HG03139 (cell line): ENCODE measurements at regions not wholly inside any gene's neighbourhood (a gene's known extent, or its start where the extent isn't known, plus 50 kb on each side); places are given as distances from the start of the nearest gene placed in this dataset.

Experiments used
- ATAC-seq: cut with Tn5 transposase; IDR thresholded peaks from one replicate; pipeline ENCODE4 v1.9.1; 2021; ENCODE audit not compliant: unreplicated experiment

- ATAC-seq = no peak
Measured at GRCh38 chr15:62431817-62432216, 266.7 kb upstream of the C2CD4B start.

DNA sequence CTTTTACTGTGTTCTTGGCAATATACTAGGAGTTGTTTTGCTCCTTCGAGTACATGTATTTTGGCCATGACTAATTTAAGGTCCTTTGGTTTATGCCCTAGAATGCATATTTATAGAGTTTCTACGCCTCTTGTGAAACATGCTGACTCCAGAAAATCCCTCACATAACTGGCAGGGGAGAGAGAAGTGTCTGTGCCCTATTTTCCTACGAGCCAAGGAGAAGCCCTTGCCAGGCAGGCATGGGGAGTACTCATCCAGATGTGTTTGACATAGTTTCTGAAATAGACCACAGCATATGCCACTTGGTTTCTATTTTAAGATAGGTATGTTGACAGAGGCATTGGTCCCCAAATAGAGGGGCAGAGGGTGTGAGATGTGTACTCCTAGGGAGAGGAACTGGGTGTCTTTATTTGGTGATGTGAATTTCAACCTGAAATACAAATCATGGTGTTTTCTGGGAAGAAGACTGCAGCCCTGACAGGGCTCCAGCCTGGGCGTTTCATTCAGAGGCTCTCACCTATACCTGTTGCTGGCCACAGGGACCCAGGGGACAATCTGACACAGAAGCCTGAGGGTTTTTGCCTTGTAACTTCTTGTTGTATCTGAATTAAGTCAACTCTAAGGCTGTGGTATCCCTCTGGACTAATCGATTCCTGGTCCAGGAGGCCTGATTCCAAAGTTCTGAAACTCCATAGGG lies 267.8 kb upstream of the C2CD4B start:
- ATAC-seq = no peak

DNA sequence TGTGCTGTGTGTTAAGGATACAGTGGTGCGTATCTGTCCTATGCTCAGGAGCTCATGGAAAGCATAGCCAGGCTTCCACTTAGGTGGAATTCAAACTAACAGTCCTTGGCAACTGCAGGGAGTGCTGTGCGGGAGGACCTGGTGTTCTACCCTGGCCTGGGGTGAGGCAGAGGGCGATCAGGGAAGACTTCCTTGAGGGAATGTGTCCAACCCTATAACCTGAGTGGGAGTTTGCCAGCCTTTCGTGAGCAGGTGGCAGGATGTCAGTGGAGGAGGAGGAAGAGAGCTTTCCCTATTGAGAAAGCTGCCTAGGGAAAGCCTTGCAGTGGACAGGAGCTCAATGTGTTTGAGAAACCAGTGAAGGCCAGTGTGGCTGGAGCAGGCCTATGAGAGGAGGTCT lies 271.1 kb upstream of the C2CD4B start:
- no peak for ATAC-seq

GRCh38 chr15:62437753-62438152 lies 272.7 kb upstream of the C2CD4B start:
- no peak for ATAC-seq

GRCh38 chr15:62439543-62440016 lies 274.5 kb upstream of the C2CD4B start:
- no peak for ATAC-seq

DNA sequence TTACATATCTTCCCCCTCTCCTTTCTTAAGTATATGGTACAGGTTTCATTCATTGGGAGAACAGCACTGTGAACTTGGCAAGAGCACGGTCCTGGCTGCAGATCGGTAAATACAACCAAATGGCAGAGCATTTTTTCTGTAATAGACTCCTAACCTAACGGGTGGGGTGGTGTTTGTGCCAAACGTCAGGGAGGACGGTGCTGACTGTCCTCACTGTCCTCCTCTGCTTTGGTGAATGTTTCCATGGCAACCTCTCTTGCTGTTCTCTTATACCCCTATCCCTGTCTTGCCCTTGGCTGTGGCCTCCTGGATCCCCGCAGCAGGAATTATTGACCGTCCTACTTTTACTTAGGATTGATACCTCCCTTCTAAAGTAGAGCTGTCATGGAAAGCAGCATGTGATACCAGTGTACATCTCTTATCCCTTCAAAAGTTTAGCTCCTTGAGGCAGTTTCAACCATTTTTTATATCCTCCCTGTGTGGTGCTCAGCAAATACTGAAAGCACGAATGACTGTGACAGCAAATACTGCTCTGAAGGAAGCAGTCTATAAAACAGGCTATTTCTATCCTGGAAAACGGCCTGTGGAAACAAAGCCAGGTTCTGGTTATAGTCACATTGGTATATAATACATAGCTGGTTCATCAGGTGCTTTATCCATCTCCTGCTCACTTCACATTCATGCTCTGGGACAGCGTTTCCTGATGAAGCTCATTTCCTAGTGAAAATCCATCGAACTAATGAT lies 275.4 kb upstream of the C2CD4B start:
- no peak for ATAC-seq

GRCh38 chr15:62444104-62445022 lies 279.3 kb upstream of the C2CD4B start:
- ATAC-seq = no peak

DNA sequence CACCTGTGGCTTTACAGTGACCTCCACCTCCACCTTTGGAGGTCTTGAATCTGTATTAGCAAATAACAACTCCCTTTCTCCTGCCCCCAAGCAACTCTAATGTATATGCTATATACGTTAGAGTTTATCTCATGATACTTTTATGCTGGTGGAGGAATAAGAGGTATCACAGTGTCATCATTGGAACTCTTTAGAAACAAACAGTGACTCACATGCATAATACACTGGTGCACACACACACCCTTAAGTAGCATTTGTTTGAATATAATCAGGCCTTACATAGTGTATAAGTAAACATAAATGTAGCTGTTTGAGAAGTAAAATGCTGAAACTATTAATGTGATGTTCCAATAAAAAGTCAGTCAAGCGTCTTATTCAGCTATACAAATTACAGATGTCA lies 280.2 kb upstream of the C2CD4B start:
- no peak for ATAC-seq

DNA sequence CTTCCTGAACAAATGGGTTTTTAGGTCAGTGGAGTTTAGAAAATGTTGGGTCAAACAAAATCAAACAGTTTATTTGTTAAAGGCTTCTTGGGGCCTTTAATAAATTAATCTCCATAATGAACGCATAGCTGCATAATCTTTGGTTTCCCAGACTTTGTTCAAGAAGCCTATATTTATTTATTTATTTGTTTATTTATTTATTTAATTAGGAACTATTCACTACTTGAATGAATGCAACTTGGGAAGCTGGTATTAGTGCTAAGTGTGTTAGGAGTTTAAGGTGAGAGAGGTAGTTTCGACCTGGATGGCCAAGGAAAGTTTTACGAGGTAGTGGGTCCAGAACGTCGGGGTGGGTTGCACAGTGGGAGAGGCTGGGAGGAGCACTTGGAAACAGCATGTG lies 281.9 kb upstream of the C2CD4B start:
- ATAC-seq = no peak

- ATAC-seq = no peak
Measured at GRCh38 chr15:62447742-62448141, 282.7 kb upstream of the C2CD4B start.

DNA sequence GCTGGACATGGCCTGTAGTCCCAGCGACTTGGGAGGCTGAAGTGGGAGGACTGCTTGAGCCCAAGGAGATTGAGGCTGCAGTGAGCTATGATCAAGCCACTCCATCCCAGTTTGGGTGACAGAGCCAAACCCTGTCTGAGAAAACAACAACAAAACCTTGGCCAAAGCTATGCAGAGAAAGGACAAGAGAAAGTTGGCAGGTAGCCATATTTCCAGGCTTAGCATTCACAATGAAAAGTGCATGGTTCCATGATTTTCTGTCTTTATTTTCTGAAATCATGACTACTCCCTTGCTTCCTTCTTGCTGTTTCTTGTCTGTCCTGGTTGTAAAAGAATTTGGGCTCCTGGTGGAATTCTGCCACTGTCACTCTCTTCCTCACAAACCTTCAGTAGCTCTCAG lies 284.6 kb upstream of the C2CD4B start:
- ATAC-seq = no peak

GRCh38 chr15:62450061-62450460 lies 285.0 kb upstream of the C2CD4B start:
- no peak for ATAC-seq

DNA sequence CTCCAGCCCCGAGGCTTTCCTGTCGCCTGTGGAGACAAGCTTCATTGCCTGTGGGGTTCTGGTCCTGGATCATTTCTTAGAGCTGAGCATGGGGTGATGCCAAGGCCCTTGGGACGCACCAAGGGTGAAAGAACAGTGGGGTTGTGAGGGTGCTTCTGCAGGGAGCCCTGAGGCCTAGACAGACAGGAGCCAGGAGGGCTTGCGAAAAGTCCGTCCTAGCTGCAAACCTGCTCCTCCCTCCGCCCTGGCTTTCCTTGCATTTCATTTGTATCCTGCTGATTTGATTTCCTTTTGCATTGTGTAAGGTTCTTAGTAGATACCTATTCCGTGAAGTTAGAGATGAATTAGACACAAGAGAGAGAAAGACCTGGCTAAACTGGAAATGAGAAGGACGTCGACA lies 286.9 kb upstream of the C2CD4B start:
- no peak for ATAC-seq

DNA sequence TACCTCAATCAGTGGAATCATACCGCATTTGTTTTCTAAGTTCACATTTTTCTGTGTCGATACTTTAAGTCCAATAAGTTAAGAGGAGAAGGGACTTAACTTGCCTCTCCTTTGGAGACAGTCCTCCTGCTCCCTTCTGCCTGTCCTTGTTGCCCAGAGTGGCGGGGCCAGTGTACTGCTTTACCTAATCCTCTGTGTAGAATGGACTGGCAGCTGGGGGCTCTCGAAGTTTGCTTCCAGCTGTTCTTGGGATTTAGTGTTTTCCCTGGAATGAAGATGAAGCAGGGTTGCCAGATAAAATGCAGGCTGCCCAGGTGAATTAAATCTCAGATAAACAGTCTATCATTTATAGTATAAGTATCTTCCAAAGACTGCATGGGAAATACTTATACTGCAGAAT lies 287.6 kb upstream of the C2CD4B start:
- no peak for ATAC-seq

GRCh38 chr15:62453375-62453774 lies 288.3 kb upstream of the C2CD4B start:
- no peak for ATAC-seq

DNA sequence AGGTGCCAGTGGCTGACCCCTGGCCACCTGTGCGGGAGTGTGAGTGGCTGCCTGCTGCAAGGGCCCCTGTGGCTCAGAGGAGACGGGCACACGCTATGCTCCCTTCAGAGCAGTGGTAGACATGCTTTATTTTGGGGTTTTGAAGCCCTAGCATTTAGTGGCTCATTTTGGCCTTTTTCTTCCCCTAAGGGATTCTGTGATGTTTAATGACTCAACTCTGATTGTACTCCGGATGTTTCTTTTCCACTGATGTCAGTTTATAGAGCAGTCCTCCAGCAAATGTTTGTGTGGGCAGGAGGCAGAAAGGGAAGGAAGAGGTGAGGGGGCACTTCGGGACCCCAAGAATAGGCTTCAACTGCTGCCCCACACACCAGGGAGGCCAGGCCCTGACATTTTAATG lies 288.9 kb upstream of the C2CD4B start:
- ATAC-seq = no peak

DNA sequence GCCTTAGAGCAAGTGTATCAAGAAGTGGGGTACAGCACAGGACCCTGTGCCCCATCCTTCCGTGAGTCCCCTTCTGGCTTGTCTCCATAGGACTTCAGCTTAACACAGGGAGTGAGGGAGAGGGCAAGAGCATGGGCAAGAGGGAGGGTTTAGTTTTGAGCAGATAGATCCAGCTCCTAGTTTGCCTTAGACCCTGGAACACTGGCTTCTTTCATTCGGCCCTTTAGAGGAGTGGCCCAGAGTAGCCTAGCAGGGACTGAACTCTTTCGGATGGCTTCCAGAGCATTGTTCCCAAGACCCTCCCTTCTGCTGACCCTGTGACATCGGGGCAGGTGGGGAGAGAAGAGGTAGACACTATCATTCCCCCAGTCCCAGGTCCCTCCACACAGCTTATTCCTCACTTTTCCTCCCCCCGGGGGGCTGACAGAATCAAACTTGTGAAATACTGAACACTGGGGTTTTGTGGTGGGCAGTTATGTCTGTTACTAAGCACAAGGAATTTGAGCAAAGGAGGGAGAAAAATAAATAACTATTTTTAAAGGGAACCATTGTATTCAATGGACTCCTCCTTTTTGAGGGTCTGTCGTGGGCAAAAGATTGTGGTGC lies 289.6 kb upstream of the C2CD4B start:
- no peak for ATAC-seq

GRCh38 chr15:62455441-62455921 lies 290.4 kb upstream of the C2CD4B start:
- no peak for ATAC-seq

DNA sequence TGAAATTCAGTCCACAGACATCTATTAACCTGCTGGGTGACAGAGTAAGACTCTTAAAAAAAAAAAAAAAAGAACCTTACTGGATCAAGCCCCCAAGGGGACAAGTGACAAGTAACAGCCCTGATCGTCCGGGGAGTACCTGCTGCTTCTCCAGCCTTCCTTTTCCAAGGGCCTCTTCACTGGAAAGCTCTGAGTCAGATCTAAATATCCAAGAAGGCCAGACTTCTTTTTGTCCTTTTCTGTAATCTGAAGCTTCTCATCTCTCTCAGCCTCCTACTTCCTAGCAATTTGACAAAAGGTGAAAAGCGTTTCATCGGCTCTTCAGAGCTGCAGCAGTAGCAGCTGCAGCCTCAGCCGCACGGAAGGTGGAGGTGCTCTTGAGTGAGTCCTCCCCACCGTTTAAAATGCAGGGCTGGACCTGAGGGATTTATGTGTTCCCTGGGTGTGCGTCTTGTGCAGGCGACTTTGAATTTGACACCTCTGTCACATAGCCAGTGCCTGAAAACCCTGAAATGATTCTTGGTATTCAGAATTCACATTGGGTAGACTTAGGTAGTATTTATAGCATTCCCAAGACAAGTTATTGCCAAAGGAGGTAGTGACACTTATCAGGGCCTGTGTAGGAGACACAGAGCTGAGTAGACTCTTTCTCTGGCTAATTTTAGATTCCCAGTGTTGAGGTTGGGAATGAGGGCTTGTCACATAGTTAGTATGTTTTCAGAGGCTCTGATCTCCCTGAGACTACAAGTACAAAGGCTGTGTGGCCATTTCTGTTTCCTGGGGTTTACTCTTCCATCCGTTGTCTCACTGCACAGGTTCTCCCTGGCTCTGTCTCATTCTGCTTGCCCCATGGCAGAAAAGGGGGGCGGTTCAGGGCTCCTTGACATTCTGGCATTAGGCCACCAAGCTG lies 291.2 kb upstream of the C2CD4B start:
- ATAC-seq = no peak

DNA sequence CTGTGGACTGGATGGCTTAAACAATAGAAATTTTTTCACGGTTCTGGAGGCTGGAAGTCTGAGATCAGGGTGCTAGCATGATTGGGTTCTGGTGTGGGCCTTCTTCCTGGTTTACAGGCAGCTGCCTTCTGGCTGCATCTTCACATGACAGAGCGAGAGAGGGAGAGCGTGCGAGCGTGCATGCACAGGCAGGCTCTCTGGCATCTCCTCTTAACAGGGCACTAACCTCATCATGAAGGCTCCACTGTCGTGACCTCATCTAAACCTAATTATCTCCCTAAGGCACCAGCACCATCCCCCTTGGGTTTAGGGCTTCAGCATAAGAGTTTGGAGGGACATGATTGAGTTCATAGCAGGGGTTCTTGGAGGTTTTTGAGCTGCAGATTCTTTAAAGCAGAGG lies 292.0 kb upstream of the C2CD4B start:
- ATAC-seq = no peak
